ENCODE measurements at regions not wholly inside any gene's neighbourhood (a gene's known extent, or its start where the extent isn't known, plus 50 kb on each side); places are given as distances from the start of the nearest gene placed in this dataset.
A peak's percentile ranks its signal among the peaks of the same experiment; 100 is the strongest.

DNA sequence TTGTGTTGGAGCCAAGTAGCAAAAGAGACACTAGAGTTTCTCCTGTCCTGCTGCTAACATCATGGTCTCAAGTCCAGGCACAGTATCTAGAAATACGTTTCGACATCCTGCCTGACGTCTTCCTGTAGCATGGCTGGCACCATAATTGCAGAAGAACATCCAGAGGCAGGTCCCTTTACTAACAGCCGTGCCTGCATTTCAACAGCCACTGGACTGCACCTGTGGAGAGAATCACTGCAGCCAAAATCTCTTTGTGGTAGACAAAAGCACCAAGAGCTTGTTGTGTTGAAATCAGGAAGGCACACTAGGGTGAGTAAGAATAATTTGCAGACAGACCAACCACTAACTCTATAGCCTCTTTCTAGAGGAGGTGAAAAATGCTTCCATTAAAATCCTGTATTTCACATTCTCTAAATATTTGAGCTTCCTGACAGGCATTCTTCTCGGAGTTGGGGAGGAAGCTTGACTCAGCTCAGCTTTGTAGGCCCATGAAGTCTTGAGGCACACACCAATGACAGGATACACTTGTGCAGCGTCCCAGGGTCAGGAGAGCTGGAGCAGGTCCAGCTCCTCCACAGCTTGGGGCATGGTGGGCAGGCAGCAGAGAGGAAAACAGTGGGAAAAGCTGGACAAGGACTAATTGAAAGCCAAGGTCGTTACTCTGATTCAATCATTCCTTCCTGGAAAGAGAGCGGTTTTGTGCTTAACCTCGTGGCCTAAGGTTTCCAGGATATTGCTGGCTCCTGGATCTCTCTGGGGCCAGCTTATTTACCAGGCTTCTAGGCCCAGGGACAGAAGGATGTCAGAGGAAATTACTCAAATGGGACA is 244.9 kb downstream of the FAM43A start:
- Histone ChIP-seq H3K27ac (ENCODE audit: insufficient read depth, low read length) (peak overlapping the region; percentile 39; the same call in 1 of the 2 replicates), H4K91ac (ENCODE audit: insufficient read depth, low read depth, low read length) (peak overlapping the region; percentile 44; the same call in 1 of the 2 replicates), H3K56ac (ENCODE audit: extremely low read depth, insufficient read depth, low read length) (no peak overlapping the region), H3K23ac (ENCODE audit: low read depth, low read length) (no peak overlapping the region), H2AK5ac (ENCODE audit: low read depth, low read length) (peak overlapping the region; percentile 66), H3K14ac (replicated peaks; ENCODE audit: low read depth, low read length) (0 out of 2 replicates have a peak overlapping the region, but pooled peaks have one; percentile 30), H4K8ac (ENCODE audit: low read depth in 2 of 2, low read length in 2 of 2) (peak overlapping the region in 1 of 2 experiments; percentile 19; a peak in 2 of 4 replicates), H4K20me1 (ENCODE audit: insufficient read depth, low read length) (no peaks in the 10 kb centered on the region), H2AFZ (replicated peaks; ENCODE audit: low read length, poor library complexity) (peak overlapping the region; percentile 69), H3K4me2 (ENCODE audit: low read depth, low read length) (peak overlapping the region; percentile 14; the same call in 1 of the 2 replicates), H2BK120ac (ENCODE audit: low read depth, low read length) (peak overlapping the region; percentile 25; the same call in 1 of the 2 replicates), H2BK20ac (ENCODE audit: low read depth, low read length) (peak overlapping the region; percentile 36), H3K9ac (ENCODE audit: low read depth, low read length) (no peak overlapping the region), H3K79me1 (ENCODE audit: low read depth in 1 of 2, low read length in 2 of 2) (no peaks in the 10 kb centered on the region), H3K27me3 (ENCODE audit: control insufficient read depth, insufficient read depth, low read length) (no peaks in the 10 kb centered on the region; the same call in 1 of the 2 replicates), H3K36me3 (ENCODE audit: control insufficient read depth, insufficient read depth, low read length) (no peaks in the 10 kb centered on the region), H3K4me1 (ENCODE audit: control insufficient read depth, insufficient read depth, low read length) (peaks cover 17% of the 10 kb centered on the region), H3K18ac (ENCODE audit: low read depth, low read length) (peak overlapping the region; percentile 6; the same call in 1 of the 2 replicates), H2BK15ac (ENCODE audit: low read depth, low read length) (peak overlapping the region; percentile 32; the same call in 1 of the 3 replicates), H2BK5ac (ENCODE audit: low read depth, low read length, poor library complexity, severe bottlenecking) (no peak overlapping the region), H3K9me1 (ENCODE audit: insufficient read depth, low read length) (peaks cover 14% of the 10 kb centered on the region), H2AK9ac (replicated peaks; ENCODE audit: low read depth, low read length, poor library complexity) (no peak overlapping the region), H3K4ac (ENCODE audit: low read depth, low read length) (peak overlapping the region; percentile 16; the same call in 1 of the 2 replicates), H4K5ac (ENCODE audit: low read depth, low read length) (no peak overlapping the region; the same call in 1 of the 2 replicates), H3K4me3 (ENCODE audit: insufficient read depth, low read depth, low read length) (no peak overlapping the region), H3K9me3 (ENCODE audit: control insufficient read depth, insufficient read depth, low read length) (peaks cover 3% of the 10 kb centered on the region; the same call in 1 of the 2 replicates)
- intact Hi-C loops (cut with micrococcal nuclease): loop anchor here (2.0 kb wide), 1 partner anchor 244 kb away; no protein-coding TSS in a partner anchor
- CTCF ChIA-PET: interaction anchor here (0.5 kb wide), 1 partner anchor 33 kb away, joined by 3 read pairs; no protein-coding TSS in a partner anchor
- in situ Hi-C loops (cut with MboI; ENCODE audit: low sequenced_read_pairs): no loop called here
- dilution Hi-C loops (cut with HindIII; ENCODE audit: low sequenced_read_pairs, unreplicated experiment): no loop called here
- peak; percentile 86 for ATAC-seq (ENCODE audit: low read depth)
- no TSS peak for BruUV-seq (replicated peaks)
- peak; percentile 46 for DNase-seq
- POLR2A ChIA-PET (ENCODE audit: unreplicated experiment): interaction anchor here (1.1 kb wide), 1 partner anchor 9 kb away, joined by 5 read pairs; no protein-coding TSS in a partner anchor
- 63% methylated on average over 6 of the region's 9 CpGs; no CpG with 5 or more reads in 1 of the 2 experiments for WGBS, 2 experiments (ENCODE audit: extremely low coverage in 2 of 2, insufficient read length in 1 of 2)
- no peak for TF ChIP-seq MAFK (IDR thresholded peaks at IDR 0.05; ENCODE audit: low read depth, low read length)
- no peak for TF ChIP-seq MXI1 (IDR thresholded peaks at IDR 0.05; ENCODE audit: borderline replicate concordance, low read depth, low read length)
- no peak for TF ChIP-seq CHD1 (IDR thresholded peaks at IDR 0.05; ENCODE audit: low read depth, low read length)
- no peak for TF ChIP-seq RFX5 (IDR thresholded peaks at IDR 0.05; ENCODE audit: low read depth, low read length)
- no peak for TF ChIP-seq CTCF (conservative IDR thresholded peaks at IDR 0.05; ENCODE audit: low read depth, low read length)
- TF ChIP-seq POLR2A (IDR thresholded peaks at IDR 0.05; ENCODE audit: low read depth, low read length): no peak
- TF ChIP-seq RAD21 (IDR thresholded peaks at IDR 0.05; ENCODE audit: low read length): no peak
- no peak for TF ChIP-seq FOS (IDR thresholded peaks at IDR 0.05; ENCODE audit: low read depth, low read length)
- no peak for TF ChIP-seq NFE2L2 (IDR thresholded peaks at IDR 0.05; ENCODE audit: low read depth, low read length)
- no peak for TF ChIP-seq CEBPB (IDR thresholded peaks at IDR 0.05; ENCODE audit: low read depth, low read length)
- TF ChIP-seq BHLHE40 (IDR thresholded peaks at IDR 0.05; ENCODE audit: low read depth, low read length): no peak
- TF ChIP-seq ELK1 (IDR thresholded peaks at IDR 0.05; ENCODE audit: borderline replicate concordance, low read depth, low read length): no peak
- TF ChIP-seq RCOR1 (IDR thresholded peaks at IDR 0.05; ENCODE audit: insufficient replicate concordance, low read length): no peak
- TF ChIP-seq MAZ (IDR thresholded peaks at IDR 0.05; ENCODE audit: borderline replicate concordance, low read depth, low read length): no peak
- TF ChIP-seq SMC3 (IDR thresholded peaks at IDR 0.05; ENCODE audit: low read depth, low read length): no peak

Measured in IMR-90 (cell line).